Naive B cell (primary cell): ENCODE measurements at regions not wholly inside any gene's neighbourhood (a gene's known extent, or its start where the extent isn't known, plus 50 kb on each side); places are given as distances from the start of the nearest gene placed in this dataset.

ENCODE experiments used
- ATAC-seq, 2 donors: fragments of 150-1000 bp; cut with Tn5 transposase; 2 replicates each; pipeline ENCODE4 v1.10.0; 2021; ENCODE audit warnings: low read depth in 2 of 2, mild to moderate bottlenecking in 2 of 2, moderate library complexity in 2 of 2
- DNase-seq: peaks from one replicate; pipeline ENCODE4 v3.0.0; 2022
- H3K27ac Mint-ChIP-seq, 6 donors: one replicate each; pipeline ENCODE4 v1.8.0; 2020 to 2022; ENCODE audit warnings: mild to moderate bottlenecking in 6 of 6, mixed read lengths in 6 of 6, moderate library complexity in 5 of 6, inconsistent platforms in 2 of 6
- H3K27me3 Mint-ChIP-seq, 3 donors: one replicate each; pipeline ENCODE4 v1.8.0; 2021 to 2022; ENCODE audit warnings: mixed read lengths in 3 of 3, mild to moderate bottlenecking in 1 of 3
- H3K36me3 Mint-ChIP-seq, 2 donors: one replicate each; pipeline ENCODE4 v1.8.0; 2020 to 2022; ENCODE audit warnings: mixed read lengths in 2 of 2, inconsistent platforms in 1 of 2, mild to moderate bottlenecking in 1 of 2
- H3K4me1 Mint-ChIP-seq, 3 donors: one replicate each; pipeline ENCODE4 v1.8.0; 2020 to 2022; ENCODE audit warnings: mixed read lengths in 3 of 3, inconsistent platforms in 1 of 3, mild to moderate bottlenecking in 1 of 3, moderate library complexity in 1 of 3
- H3K4me3 Mint-ChIP-seq, 8 donors: one replicate each; pipeline ENCODE4 v1.8.0; 2020 to 2022; ENCODE audit warnings: mild to moderate bottlenecking in 8 of 8, mixed read lengths in 8 of 8, moderate library complexity in 8 of 8, inconsistent platforms in 2 of 8
- H3K9me3 Mint-ChIP-seq, 7 donors: one replicate each; pipeline ENCODE4 v1.8.0; 2020 to 2022; ENCODE audit warnings: mixed read lengths in 7 of 7, mild to moderate bottlenecking in 5 of 7, inconsistent platforms in 2 of 7, moderate library complexity in 1 of 7

- Mint-ChIP-seq H3K9me3 (peaks cover 0 to 4% (median 0%) of the 10 kb centered on the region in 7 donors), H3K36me3 (peaks cover 0 to 10% of the 10 kb centered on the region in 2 donors), H3K27me3 (no peaks in the 10 kb centered on the region), H3K4me1 (peaks cover 61 to 68% (median 65%) of the 10 kb centered on the region in 3 donors), H3K4me3 (peak overlapping the region; percentile 74 to 94 (median 89)), H3K27ac (peak overlapping the region; percentile 83 to 98 (median 94))
- peak; percentile 35 for DNase-seq
- peak in 1 of 2 donors; percentile 24 for ATAC-seq
Observed at GRCh38 chr14:65229748-65230728, 127.7 kb upstream of the MAX start.

GRCh38 chr14:65231286-65231980, 129.1 kb upstream of the MAX start:
- DNase-seq (no peak), ATAC-seq (no peak)
- H3K4me1 Mint-ChIP-seq: peaks cover 47 to 60% (median 55%) of the 10 kb centered on the region in 3 donors
- H3K27me3 Mint-ChIP-seq: no peaks in the 10 kb centered on the region
- H3K27ac Mint-ChIP-seq: peak overlapping the region; percentile 10 to 81 (median 52)
- peaks cover 0 to 12% of the 10 kb centered on the region in 2 donors for H3K36me3 Mint-ChIP-seq
- peak overlapping the region in 6 of 8 donors; percentile 1 to 71 (median 38) for H3K4me3 Mint-ChIP-seq
- H3K9me3 Mint-ChIP-seq: peaks cover 0 to 3% (median 0%) of the 10 kb centered on the region in 7 donors

DNA sequence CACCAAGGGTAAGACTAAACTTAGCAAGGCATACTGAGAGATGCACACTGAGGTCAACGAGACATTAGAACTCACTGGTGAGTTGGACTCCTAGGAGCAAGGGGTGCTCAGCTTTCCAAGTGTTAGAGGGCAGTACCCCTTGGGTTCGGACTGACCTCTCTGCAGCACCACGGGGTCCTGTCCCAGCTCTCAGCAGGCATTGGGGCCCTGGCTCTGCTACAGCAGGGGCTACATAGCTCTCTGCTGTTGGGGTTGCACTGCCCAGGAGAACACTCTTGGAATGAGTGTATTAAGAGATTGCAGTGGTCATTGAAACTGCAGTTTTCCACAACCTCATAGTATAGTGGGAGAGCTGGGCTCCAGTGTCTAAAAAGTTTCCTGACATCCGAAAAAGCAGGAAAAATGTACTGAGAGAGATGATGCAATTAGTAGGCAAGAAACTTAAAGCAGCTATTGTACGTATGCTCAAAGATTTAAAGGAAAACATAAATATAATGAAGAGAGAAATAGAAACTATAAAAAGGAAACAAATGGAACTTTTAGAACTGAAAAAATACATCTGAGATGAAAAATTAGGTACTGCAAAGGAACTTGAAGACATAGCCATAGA, 132.5 kb upstream of the MAX start:
- ATAC-seq: no peak
- H3K9me3 Mint-ChIP-seq: peaks cover 0 to 3% (median 0%) of the 10 kb centered on the region in 7 donors
- no peak overlapping the region for H3K4me3 Mint-ChIP-seq
- DNase-seq: no peak
- H3K27ac Mint-ChIP-seq: peak overlapping the region in 1 of 6 donors; percentile 44
- no peaks in the 10 kb centered on the region for H3K27me3 Mint-ChIP-seq
- peaks cover 22 to 34% (median 23%) of the 10 kb centered on the region in 3 donors for H3K4me1 Mint-ChIP-seq
- peaks cover 0 to 12% of the 10 kb centered on the region in 2 donors for H3K36me3 Mint-ChIP-seq

DNA sequence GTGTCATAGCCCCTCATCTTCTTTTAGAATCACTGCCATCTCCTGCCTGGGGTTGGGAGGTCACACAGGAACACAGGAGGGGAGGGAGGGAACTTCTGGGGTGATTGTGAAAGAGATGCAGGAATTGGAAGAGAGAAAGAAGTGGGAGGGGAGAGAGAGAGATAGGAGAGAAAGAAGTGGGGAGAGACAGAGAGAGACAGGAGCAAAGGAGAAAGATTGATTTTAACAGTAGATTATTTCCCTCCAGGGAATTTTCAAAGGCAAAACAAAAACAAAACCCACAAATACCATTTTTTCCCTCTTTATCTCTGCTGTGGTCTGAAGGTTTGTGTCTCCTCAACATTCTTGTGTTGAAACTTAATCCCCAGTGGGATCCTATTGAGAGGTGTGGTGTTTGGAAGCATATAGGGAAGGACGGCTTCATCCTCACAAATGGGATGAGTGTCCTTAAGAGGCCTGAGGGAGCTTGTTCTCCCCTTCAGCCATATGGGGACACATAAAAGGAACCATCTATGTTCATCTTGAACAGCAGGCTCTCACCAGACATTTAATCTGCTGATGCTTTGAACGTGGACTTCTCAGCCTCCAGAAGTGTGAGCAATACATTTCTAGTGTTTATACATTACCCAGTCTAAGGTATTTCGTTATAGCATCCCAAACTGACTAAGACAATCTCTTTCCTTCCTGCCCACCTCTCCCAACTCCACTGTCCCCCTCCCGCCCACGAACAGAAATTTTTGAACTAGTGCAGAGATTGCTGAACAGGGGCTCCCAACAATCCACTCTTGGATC, 134.9 kb upstream of the MAX start:
- no peaks in the 10 kb centered on the region for H3K27me3 Mint-ChIP-seq
- H3K36me3 Mint-ChIP-seq: peaks cover 0 to 12% of the 10 kb centered on the region in 2 donors
- no peak overlapping the region for H3K4me3 Mint-ChIP-seq
- peaks cover 10 to 23% (median 13%) of the 10 kb centered on the region in 3 donors for H3K4me1 Mint-ChIP-seq
- DNase-seq (no peak), ATAC-seq (no peak)
- H3K9me3 Mint-ChIP-seq: peaks cover 0 to 3% (median 0%) of the 10 kb centered on the region in 7 donors
- H3K27ac Mint-ChIP-seq: peak overlapping the region in 1 of 6 donors; percentile 13

DNA sequence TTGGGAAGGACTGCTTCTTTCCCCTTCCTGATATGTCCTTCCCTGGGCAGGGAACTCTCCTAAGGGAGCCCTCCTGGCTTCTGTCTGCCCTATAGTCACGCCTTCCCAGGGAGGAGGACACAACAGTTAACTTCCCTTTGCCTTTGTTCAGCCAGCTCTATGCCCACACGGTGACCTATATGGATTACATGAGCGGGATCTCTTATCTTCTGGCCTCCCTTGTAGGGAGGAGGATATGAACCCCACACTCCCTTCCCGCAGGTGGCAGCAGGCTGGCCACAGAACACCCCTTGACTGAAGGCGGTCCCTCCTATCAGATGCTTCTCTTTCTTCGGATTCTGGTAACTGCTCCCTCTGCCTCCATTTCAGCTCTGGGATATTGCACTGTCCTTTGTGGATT, 135.6 kb upstream of the MAX start:
- ATAC-seq: no peak
- Mint-ChIP-seq H3K4me1 (peaks cover 10 to 23% (median 13%) of the 10 kb centered on the region in 3 donors), H3K9me3 (peaks cover 0 to 3% (median 0%) of the 10 kb centered on the region in 7 donors), H3K4me3 (no peak overlapping the region), H3K27me3 (no peaks in the 10 kb centered on the region), H3K36me3 (peaks cover 0 to 12% of the 10 kb centered on the region in 2 donors), H3K27ac (peak overlapping the region in 3 of 6 donors; percentile 13 to 61 (median 44))
- DNase-seq: no peak

- H3K36me3 Mint-ChIP-seq: peaks cover 0 to 12% of the 10 kb centered on the region in 2 donors
- peaks cover 0 to 3% (median 0%) of the 10 kb centered on the region in 7 donors for H3K9me3 Mint-ChIP-seq
- DNase-seq (no peak), ATAC-seq (no peak)
- peaks cover 10 to 23% (median 10%) of the 10 kb centered on the region in 3 donors for H3K4me1 Mint-ChIP-seq
- H3K27me3 Mint-ChIP-seq: no peaks in the 10 kb centered on the region
- no peak overlapping the region for H3K4me3 Mint-ChIP-seq
- peak overlapping the region in 3 of 6 donors; percentile 8 to 37 (median 10) for H3K27ac Mint-ChIP-seq
Observed at GRCh38 chr14:65238456-65238855, 136.1 kb upstream of the MAX start.

DNA sequence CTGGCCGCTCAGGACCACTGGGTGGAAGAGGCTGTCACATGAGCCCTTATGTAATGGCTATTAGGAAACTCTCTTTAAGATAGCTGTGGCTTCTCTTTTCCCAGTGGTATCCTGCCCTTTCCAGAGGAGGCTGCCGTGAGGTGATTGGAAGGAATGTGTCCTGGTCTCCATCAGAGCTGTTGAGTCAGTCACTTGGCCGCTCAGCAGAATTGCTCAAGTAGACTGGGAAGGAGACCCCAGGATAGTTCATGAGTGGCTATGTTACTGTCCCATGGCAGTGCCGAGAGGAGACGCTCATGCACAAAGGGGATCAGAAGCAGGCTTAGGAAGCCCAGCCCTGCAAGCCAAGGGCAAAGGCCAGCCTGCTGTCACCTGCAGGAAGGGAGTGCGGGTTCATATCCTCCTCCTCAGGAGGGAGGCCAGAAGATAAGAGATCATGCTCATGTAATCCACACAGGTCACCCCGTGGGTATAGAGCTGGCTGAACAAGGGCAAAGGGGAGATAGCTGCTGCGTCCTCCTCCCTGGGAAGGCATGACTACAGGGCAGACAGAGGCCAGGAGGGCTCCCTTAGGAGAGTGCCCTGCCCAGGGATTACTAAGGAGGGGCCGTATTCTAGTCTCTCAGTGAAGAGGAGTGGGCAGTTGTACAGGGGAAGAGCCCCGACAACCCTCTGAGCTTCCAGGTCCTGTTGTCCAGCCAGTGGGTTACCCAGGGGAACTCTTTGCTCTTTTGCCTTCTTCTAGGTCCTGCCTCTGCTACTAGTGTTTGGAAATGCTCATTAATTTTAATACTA, 137.0 kb upstream of the MAX start:
- Mint-ChIP-seq H3K27me3 (no peaks in the 10 kb centered on the region), H3K9me3 (peaks cover 0 to 2% (median 0%) of the 10 kb centered on the region in 7 donors), H3K4me3 (no peak overlapping the region), H3K27ac (peak overlapping the region in 2 of 6 donors; percentile 37 to 79), H3K4me1 (peaks cover 9 to 23% (median 10%) of the 10 kb centered on the region in 3 donors), H3K36me3 (peaks cover 0 to 12% of the 10 kb centered on the region in 2 donors)
- DNase-seq (no peak), ATAC-seq (no peak)

GRCh38 chr14:65239938-65240296, 137.6 kb upstream of the MAX start:
- H3K4me1 Mint-ChIP-seq: peaks cover 9 to 21% (median 10%) of the 10 kb centered on the region in 3 donors
- no peak for DNase-seq
- H3K36me3 Mint-ChIP-seq: peaks cover 0 to 9% of the 10 kb centered on the region in 2 donors
- no peak overlapping the region for H3K27ac Mint-ChIP-seq
- ATAC-seq: no peak
- H3K9me3 Mint-ChIP-seq: no peaks in the 10 kb centered on the region
- no peaks in the 10 kb centered on the region for H3K27me3 Mint-ChIP-seq
- H3K4me3 Mint-ChIP-seq: no peak overlapping the region

DNA sequence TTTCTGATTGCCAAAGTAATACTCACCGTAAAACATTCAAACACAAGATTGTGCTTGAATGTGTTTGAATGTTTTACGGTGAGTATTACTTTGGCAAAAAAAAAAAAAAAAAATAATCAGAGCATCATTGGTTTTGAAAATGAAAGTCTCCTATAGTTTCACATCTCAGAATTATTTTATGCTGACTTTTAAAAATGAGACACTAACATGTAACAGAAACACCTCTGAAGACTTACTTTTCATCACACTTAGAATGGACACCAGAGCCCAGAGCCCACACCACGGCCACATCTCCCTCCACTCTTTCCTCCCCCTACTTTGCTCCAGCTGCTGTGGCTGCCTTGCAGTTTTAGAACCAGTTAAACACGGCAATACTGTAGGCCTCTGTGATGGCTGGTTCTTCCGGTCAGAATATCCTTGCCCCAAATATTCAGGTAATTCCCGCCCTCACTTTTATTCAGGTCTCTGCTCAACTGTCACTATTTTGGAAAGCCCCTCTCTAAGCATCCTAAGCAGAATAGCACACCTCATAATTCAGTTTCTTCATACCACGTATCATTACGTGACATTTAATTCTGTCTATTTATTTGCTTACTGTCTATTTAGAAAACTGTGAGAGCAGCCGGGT, 138.9 kb upstream of the MAX start:
- Mint-ChIP-seq H3K4me3 (peak overlapping the region in 3 of 8 donors; percentile 20 to 65 (median 46)), H3K27ac (peak overlapping the region in 5 of 6 donors; percentile 17 to 79 (median 56)), H3K27me3 (no peaks in the 10 kb centered on the region), H3K36me3 (no peaks in the 10 kb centered on the region), H3K4me1 (peaks cover 13 to 19% (median 13%) of the 10 kb centered on the region in 3 donors), H3K9me3 (no peaks in the 10 kb centered on the region)
- no peak for DNase-seq
- ATAC-seq: peak in 1 of 2 donors; percentile 27

GRCh38 chr14:65242732-65243134, 140.4 kb upstream of the MAX start:
- no peak for ATAC-seq
- peaks cover 0 to 2% (median 0%) of the 10 kb centered on the region in 7 donors for H3K9me3 Mint-ChIP-seq

GRCh38 chr14:65243766-65244442, 141.6 kb upstream of the MAX start:
- peaks cover 0 to 5% (median 0%) of the 10 kb centered on the region in 7 donors for H3K9me3 Mint-ChIP-seq
- H3K27ac Mint-ChIP-seq: no peak overlapping the region
- DNase-seq (no peak), ATAC-seq (peak in 1 of 2 donors; percentile 30)
- peaks cover 4 to 7% of the 10 kb centered on the region in 2 donors for H3K36me3 Mint-ChIP-seq
- peaks cover 10 to 13% (median 13%) of the 10 kb centered on the region in 3 donors for H3K4me1 Mint-ChIP-seq
- H3K4me3 Mint-ChIP-seq: no peak overlapping the region
- no peaks in the 10 kb centered on the region for H3K27me3 Mint-ChIP-seq

More at GRCh38 chr14:65242732-65243134, 140.4 kb upstream of the MAX start:
- peaks cover 13 to 16% (median 13%) of the 10 kb centered on the region in 3 donors for H3K4me1 Mint-ChIP-seq
- H3K27ac Mint-ChIP-seq: no peak overlapping the region
- peaks cover 2 to 3% of the 10 kb centered on the region in 2 donors for H3K36me3 Mint-ChIP-seq
- no peak for DNase-seq
- no peaks in the 10 kb centered on the region for H3K27me3 Mint-ChIP-seq
- H3K4me3 Mint-ChIP-seq: no peak overlapping the region
